ENCODE measurements at regions not wholly inside any gene's neighbourhood (a gene's known extent, or its start where the extent isn't known, plus 50 kb on each side); places are given as distances from the start of the nearest gene placed in this dataset.

DNA sequence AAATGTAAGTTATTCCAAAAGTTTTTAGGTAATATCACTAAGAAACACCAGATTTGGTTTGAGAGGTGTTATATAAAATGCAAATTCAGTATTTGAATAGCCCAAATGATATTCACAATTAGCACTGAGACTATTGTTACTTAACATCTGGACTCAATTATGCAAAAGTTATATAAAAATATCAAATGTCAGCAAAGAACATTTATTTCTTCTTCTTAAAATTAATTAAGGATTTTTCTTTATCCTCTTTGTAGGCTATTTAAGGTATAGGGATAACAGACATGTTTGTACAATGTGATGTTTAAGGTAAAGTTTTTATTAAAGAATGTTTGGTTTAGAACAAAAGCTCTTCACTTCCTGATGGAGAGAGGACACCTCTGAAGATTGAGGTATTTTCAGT lies 63.3 kb upstream of the GK2 start:
- TF ChIP-seq EZH2 (IDR thresholded peaks at IDR 0.05; ENCODE audit: borderline replicate concordance, low read depth, low read length, severe bottlenecking) = no peak
- TF ChIP-seq, protein P1, sequence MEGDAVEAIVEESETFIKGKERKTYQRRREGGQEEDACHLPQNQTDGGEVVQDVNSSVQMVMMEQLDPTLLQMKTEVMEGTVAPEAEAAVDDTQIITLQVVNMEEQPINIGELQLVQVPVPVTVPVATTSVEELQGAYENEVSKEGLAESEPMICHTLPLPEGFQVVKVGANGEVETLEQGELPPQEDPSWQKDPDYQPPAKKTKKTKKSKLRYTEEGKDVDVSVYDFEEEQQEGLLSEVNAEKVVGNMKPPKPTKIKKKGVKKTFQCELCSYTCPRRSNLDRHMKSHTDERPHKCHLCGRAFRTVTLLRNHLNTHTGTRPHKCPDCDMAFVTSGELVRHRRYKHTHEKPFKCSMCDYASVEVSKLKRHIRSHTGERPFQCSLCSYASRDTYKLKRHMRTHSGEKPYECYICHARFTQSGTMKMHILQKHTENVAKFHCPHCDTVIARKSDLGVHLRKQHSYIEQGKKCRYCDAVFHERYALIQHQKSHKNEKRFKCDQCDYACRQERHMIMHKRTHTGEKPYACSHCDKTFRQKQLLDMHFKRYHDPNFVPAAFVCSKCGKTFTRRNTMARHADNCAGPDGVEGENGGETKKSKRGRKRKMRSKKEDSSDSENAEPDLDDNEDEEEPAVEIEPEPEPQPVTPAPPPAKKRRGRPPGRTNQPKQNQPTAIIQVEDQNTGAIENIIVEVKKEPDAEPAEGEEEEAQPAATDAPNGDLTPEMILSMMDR (IDR thresholded peaks at IDR 0.05; ENCODE audit: borderline replicate concordance, extremely low read depth, low read length, poor library complexity, severe bottlenecking) = no peak
- Histone ChIP-seq H3K27me3 (ENCODE audit: insufficient read depth, low read length, poor library complexity) (no peaks in the 10 kb centered on the region), H3K9ac (ENCODE audit: low read depth, low read length) (no peak overlapping the region), H2AFZ (ENCODE audit: low read depth, low read length) (peak overlapping the region; percentile 18; the same call in 1 of the 2 replicates), H3K4me2 (ENCODE audit: insufficient read depth, low read length) (no peak overlapping the region), H3K79me2 (ENCODE audit: insufficient read depth, low read length) (no peaks in the 10 kb centered on the region), H3K4me3 (ENCODE audit: low read depth in 1 of 2, low read length in 2 of 2) (no peak overlapping the region), H4K20me1 (ENCODE audit: insufficient read depth, low read length) (no peaks in the 10 kb centered on the region), H3K36me3 (ENCODE audit: insufficient read depth, low read length) (no peaks in the 10 kb centered on the region), H3K4me1 (ENCODE audit: insufficient read depth, low read length) (no peaks in the 10 kb centered on the region), H3K9me3 (ENCODE audit: insufficient read depth, low read length, severe bottlenecking) (no peaks in the 10 kb centered on the region), H3K27ac (ENCODE audit: low read length) (no peak overlapping the region)
- no peak for ATAC-seq (ENCODE audit: insufficient read depth, low read depth)
- DNase-seq = no peak

DNA sequence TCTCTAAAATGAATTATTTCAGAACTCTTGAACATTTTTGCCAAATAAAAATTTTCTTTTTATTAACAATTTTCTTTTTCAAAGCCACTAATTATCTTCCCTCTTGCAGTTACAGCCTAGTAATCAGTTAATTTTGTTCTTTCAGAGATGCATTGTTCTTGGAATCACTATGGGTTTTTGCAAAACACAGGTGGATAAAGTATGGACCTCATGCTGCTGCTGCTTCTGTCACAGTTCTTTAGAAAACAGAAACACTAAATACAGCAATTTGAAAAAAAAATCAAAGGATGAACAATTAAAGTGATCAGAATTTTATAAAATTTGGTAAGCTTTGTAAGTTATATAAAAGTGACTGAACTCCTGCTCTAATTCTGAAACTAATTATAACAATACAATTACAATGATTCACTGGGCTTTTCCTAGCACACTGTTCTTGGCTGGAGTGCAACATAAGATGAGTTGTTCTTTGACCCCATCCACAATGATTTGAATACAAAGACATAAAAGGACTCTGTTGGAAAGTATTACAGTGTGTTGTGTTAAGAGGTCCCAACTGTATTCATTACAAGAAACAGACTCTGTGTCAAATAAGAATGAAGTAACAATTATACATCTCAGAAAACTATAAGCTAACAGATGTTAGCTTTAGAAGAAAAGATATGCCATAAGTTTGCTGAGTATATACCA lies 59.4 kb upstream of the GK2 start:
- DNase-seq (no peak), ATAC-seq (ENCODE audit: insufficient read depth, low read depth) (no peak)
- Histone ChIP-seq H3K27me3 (ENCODE audit: insufficient read depth, low read length, poor library complexity) (no peaks in the 10 kb centered on the region), H3K79me2 (ENCODE audit: insufficient read depth, low read length) (no peaks in the 10 kb centered on the region), H3K27ac (ENCODE audit: low read length) (no peak overlapping the region), H3K9me3 (ENCODE audit: insufficient read depth, low read length, severe bottlenecking) (no peaks in the 10 kb centered on the region), H3K9ac (ENCODE audit: low read depth, low read length) (no peak overlapping the region), H4K20me1 (ENCODE audit: insufficient read depth, low read length) (no peaks in the 10 kb centered on the region), H2AFZ (ENCODE audit: low read depth, low read length) (no peak overlapping the region), H3K4me2 (ENCODE audit: insufficient read depth, low read length) (no peak overlapping the region), H3K4me1 (ENCODE audit: insufficient read depth, low read length) (no peaks in the 10 kb centered on the region), H3K36me3 (ENCODE audit: insufficient read depth, low read length) (no peaks in the 10 kb centered on the region), H3K4me3 (ENCODE audit: low read depth in 1 of 2, low read length in 2 of 2) (no peak overlapping the region)
- TF ChIP-seq, protein P1 (IDR thresholded peaks at IDR 0.05; ENCODE audit: borderline replicate concordance, extremely low read depth, low read length, poor library complexity, severe bottlenecking) = no peak
- TF ChIP-seq EZH2 (IDR thresholded peaks at IDR 0.05; ENCODE audit: borderline replicate concordance, low read depth, low read length, severe bottlenecking) = no peak

DNA sequence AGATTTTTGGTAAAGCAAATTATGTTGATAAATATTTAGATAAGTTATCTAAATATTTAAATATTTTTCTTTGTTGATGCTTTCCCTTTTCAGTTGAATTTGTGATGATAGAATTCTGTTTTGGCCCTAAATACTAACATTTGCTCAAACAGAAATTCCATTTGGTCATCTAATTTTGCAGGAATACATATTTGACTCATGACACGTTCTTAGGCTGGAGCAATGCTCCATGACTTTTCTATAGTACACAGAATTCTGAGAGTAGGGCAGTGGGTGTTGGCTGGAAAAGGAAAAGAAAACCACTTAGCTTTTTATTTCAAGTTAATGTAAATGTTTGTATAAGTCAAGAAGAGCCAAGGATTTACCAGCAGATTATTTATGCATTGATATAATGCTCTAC lies 58.6 kb upstream of the GK2 start:
- DNase-seq (no peak), ATAC-seq (ENCODE audit: insufficient read depth, low read depth) (no peak)
- Histone ChIP-seq H3K4me1 (ENCODE audit: insufficient read depth, low read length) (no peaks in the 10 kb centered on the region), H4K20me1 (ENCODE audit: insufficient read depth, low read length) (no peaks in the 10 kb centered on the region), H3K9ac (ENCODE audit: low read depth, low read length) (no peak overlapping the region), H3K27me3 (ENCODE audit: insufficient read depth, low read length, poor library complexity) (no peaks in the 10 kb centered on the region), H3K36me3 (ENCODE audit: insufficient read depth, low read length) (no peaks in the 10 kb centered on the region), H3K79me2 (ENCODE audit: insufficient read depth, low read length) (no peaks in the 10 kb centered on the region), H3K27ac (ENCODE audit: low read length) (no peak overlapping the region), H3K9me3 (ENCODE audit: insufficient read depth, low read length, severe bottlenecking) (no peaks in the 10 kb centered on the region), H2AFZ (ENCODE audit: low read depth, low read length) (no peak overlapping the region), H3K4me2 (ENCODE audit: insufficient read depth, low read length) (no peak overlapping the region), H3K4me3 (ENCODE audit: low read depth in 1 of 2, low read length in 2 of 2) (no peak overlapping the region)
- TF ChIP-seq, protein P1 (IDR thresholded peaks at IDR 0.05; ENCODE audit: borderline replicate concordance, extremely low read depth, low read length, poor library complexity, severe bottlenecking) = no peak
- no peak for TF ChIP-seq EZH2 (IDR thresholded peaks at IDR 0.05; ENCODE audit: borderline replicate concordance, low read depth, low read length, severe bottlenecking)
